ENCODE measurements at regions not wholly inside any gene's neighbourhood (a gene's known extent, or its start where the extent isn't known, plus 50 kb on each side); places are given as distances from the start of the nearest gene placed in this dataset.
"Not testable (repeated sequence)": the region's sequence is repeated elsewhere in the genome, so short reads cannot be mapped to it uniquely, and the experiment has no call there.

- ATAC-seq = not testable (repeated sequence)
Measured at GRCh38 chr10:46095943-46096342, 49.9 kb upstream of the MSMB start.

- no peak for ATAC-seq
Measured at GRCh38 chr10:46096446-46096845, 50.4 kb upstream of the MSMB start.

- no peak for ATAC-seq
Measured at GRCh38 chr10:46096909-46097575, 51.0 kb upstream of the MSMB start.

GRCh38 chr10:46097576-46098317 lies 51.7 kb upstream of the MSMB start:
- no peak for ATAC-seq

GRCh38 chr10:46098386-46098785 lies 52.3 kb upstream of the MSMB start:
- no peak for ATAC-seq

GRCh38 chr10:46098925-46099324 lies 52.9 kb upstream of the MSMB start:
- ATAC-seq = not testable (repeated sequence)

GRCh38 chr10:46104071-46104585 lies 58.1 kb upstream of the MSMB start:
- no peak for ATAC-seq

GRCh38 chr10:46105416-46105815 lies 59.3 kb upstream of the MSMB start:
- ATAC-seq = not testable (repeated sequence)

GRCh38 chr10:46105856-46106409 lies 59.9 kb upstream of the MSMB start:
- not testable (repeated sequence) for ATAC-seq

- peak; percentile 96 for ATAC-seq
Measured at GRCh38 chr10:46106410-46107255, 60.6 kb upstream of the MSMB start.

- not testable (repeated sequence) for ATAC-seq
Measured at GRCh38 chr10:46108158-46108499, 62.1 kb upstream of the MSMB start.

GRCh38 chr10:46154271-46154670 lies 108.2 kb upstream of the MSMB start:
- ATAC-seq = not testable (repeated sequence)

GRCh38 chr10:46154683-46155082 lies 108.6 kb upstream of the MSMB start:
- not testable (repeated sequence) for ATAC-seq

- ATAC-seq = not testable (repeated sequence)
Measured at GRCh38 chr10:46156866-46157265, 110.8 kb upstream of the MSMB start.

- no peak for ATAC-seq
Measured at GRCh38 chr10:46169736-46170135, 117.1 kb upstream of the ANTXRL start.

- no peak for ATAC-seq
Measured at GRCh38 chr10:46170789-46171188, 116.0 kb upstream of the ANTXRL start.

- no peak for ATAC-seq
Measured at GRCh38 chr10:46171661-46172060, 115.1 kb upstream of the ANTXRL start.

- no peak for ATAC-seq
Measured at GRCh38 chr10:46175296-46175695, 111.5 kb upstream of the ANTXRL start.

- no peak for ATAC-seq
Measured at GRCh38 chr10:46175831-46176230, 111.0 kb upstream of the ANTXRL start.

- not testable (repeated sequence) for ATAC-seq
Measured at GRCh38 chr10:46187431-46187830, 99.4 kb upstream of the ANTXRL start.

GRCh38 chr10:46197050-46197449 lies 89.7 kb upstream of the ANTXRL start:
- no peak for ATAC-seq

- ATAC-seq = no peak
Measured at GRCh38 chr10:46198516-46198915, 88.3 kb upstream of the ANTXRL start.

- ATAC-seq = not testable (repeated sequence)
Measured at GRCh38 chr10:46202405-46202804, 84.4 kb upstream of the ANTXRL start.

All from esophagus mucosa (tissue), 1 donor.